IMR-90 (cell line): ENCODE measurements at regions not wholly inside any gene's neighbourhood (a gene's known extent, or its start where the extent isn't known, plus 50 kb on each side); places are given as distances from the start of the nearest gene placed in this dataset.
A peak's percentile ranks its signal among the peaks of the same experiment; 100 is the strongest.

Experiments
- ATAC-seq: fragments of 200-7000 bp; cut with Tn5 transposase; 2 replicates; pipeline ENCODE4 v1.9.1; 2020; ENCODE audit warnings: low read depth, mild to moderate bottlenecking, moderate library complexity
- BruUV-seq: library from RNA; stranded (reverse); fragments of 400-500 nt; replicated peaks from 2 replicates; lab custom pipeline; 2021; lab: Mats Ljungman, UMichigan
- CTCF ChIA-PET: fragments of 300-600 bp; formaldehyde crosslinking; extraction: SDS; loops from one replicate; lab custom pipeline; 2021; ENCODE audit warnings: antibody characterized with exemption; lab: Yijun Ruan, JAX
- POLR2A ChIA-PET: fragments of 300-600 bp; sonication (Branson Sonifier 250); formaldehyde crosslinking; loops from one replicate; lab custom pipeline; 2022; ENCODE audit warnings: antibody characterized with exemption; ENCODE audit not compliant: unreplicated experiment; lab: Charles Lee
- DNase-seq: peaks from one replicate; pipeline ENCODE4 v3.0.0; 2013
- H2AFZ ChIP-seq: replicated peaks from 2 replicates; pipeline ENCODE3; 2013; ENCODE audit warnings: low read length, mild to moderate bottlenecking; ENCODE audit not compliant: poor library complexity
- H2AK5ac ChIP-seq: 2 replicates; pipeline ENCODE4 v1.6.1; 2013; ENCODE audit warnings: low read depth, low read length, inconsistent platforms
- H2AK9ac ChIP-seq: replicated peaks from 2 replicates; pipeline ENCODE3; 2013; ENCODE audit warnings: mild to moderate bottlenecking, low read depth, low read length, moderate library complexity; ENCODE audit not compliant: poor library complexity
- H2BK120ac ChIP-seq: 2 replicates; pipeline ENCODE4 v1.6.1; 2013; ENCODE audit warnings: low read depth, low read length, inconsistent platforms
- H2BK15ac ChIP-seq: 3 replicates; pipeline ENCODE4 v1.6.1; 2013; ENCODE audit warnings: low read depth, low read length, inconsistent platforms
- H2BK20ac ChIP-seq: 2 replicates; pipeline ENCODE4 v1.6.1; 2013; ENCODE audit warnings: low read depth, mild to moderate bottlenecking, inconsistent platforms, low read length, moderate library complexity
- H2BK5ac ChIP-seq: 2 replicates; pipeline ENCODE4 v1.6.1; 2013; ENCODE audit warnings: mild to moderate bottlenecking, low read depth, low read length, inconsistent platforms; ENCODE audit not compliant: poor library complexity, severe bottlenecking
- H3K14ac ChIP-seq: replicated peaks from 2 replicates; pipeline ENCODE4 v1.6.1; 2013; ENCODE audit warnings: low read depth, low read length, inconsistent platforms
- H3K18ac ChIP-seq: 2 replicates; pipeline ENCODE4 v1.6.1; 2013; ENCODE audit warnings: low read depth, low read length, control low read depth
- H3K23ac ChIP-seq: 2 replicates; pipeline ENCODE4 v1.6.1; 2013; ENCODE audit warnings: low read depth, low read length, inconsistent platforms
- H3K27ac ChIP-seq: 2 replicates; pipeline ENCODE4 v1.5.1; 2013; ENCODE audit warnings: mild to moderate bottlenecking, control low read depth, low read length; ENCODE audit not compliant: insufficient read depth
- H3K27me3 ChIP-seq: 2 replicates; pipeline ENCODE4 v1.6.1; 2013; ENCODE audit warnings: low read length; ENCODE audit not compliant: control insufficient read depth, insufficient read depth
- H3K36me3 ChIP-seq: 2 replicates; pipeline ENCODE4 v1.6.1; 2013; ENCODE audit warnings: low read length, mixed read lengths; ENCODE audit not compliant: control insufficient read depth, insufficient read depth
- H3K4ac ChIP-seq: 2 replicates; pipeline ENCODE4 v1.6.1; 2013; ENCODE audit warnings: low read depth, low read length, inconsistent platforms
- H3K4me1 ChIP-seq: 2 replicates; pipeline ENCODE4 v1.6.1; 2013; ENCODE audit warnings: low read length, mixed read lengths; ENCODE audit not compliant: control insufficient read depth, insufficient read depth
- H3K4me2 ChIP-seq: 2 replicates; pipeline ENCODE4 v1.6.1; 2013; ENCODE audit warnings: low read depth, mild to moderate bottlenecking, control low read depth, low read length, moderate library complexity
- H3K4me3 ChIP-seq: 2 replicates; pipeline ENCODE4 v1.5.1; 2013; ENCODE audit warnings: low read depth, mild to moderate bottlenecking, control low read depth, low read length, moderate library complexity; ENCODE audit not compliant: insufficient read depth
- H3K56ac ChIP-seq: 2 replicates; pipeline ENCODE4 v1.6.1; 2013; ENCODE audit warnings: low read length, inconsistent platforms; ENCODE audit not compliant: insufficient read depth; ENCODE audit errors: extremely low read depth
- H3K79me1 ChIP-seq, 2 experiments: 2 replicates each; pipeline ENCODE4 v1.6.1; 2013; ENCODE audit warnings: low read length in 2 of 2, inconsistent platforms in 1 of 2, low read depth in 1 of 2
- H3K9ac ChIP-seq: 2 replicates; pipeline ENCODE4 v1.6.1; 2013; ENCODE audit warnings: low read depth, low read length, control low read depth
- H3K9me1 ChIP-seq: 2 replicates; pipeline ENCODE4 v1.6.1; 2013; ENCODE audit warnings: low read length, inconsistent platforms; ENCODE audit not compliant: insufficient read depth
- H3K9me3 ChIP-seq: 2 replicates; pipeline ENCODE4 v1.6.1; 2013; ENCODE audit warnings: low read length; ENCODE audit not compliant: control insufficient read depth, insufficient read depth
- H4K20me1 ChIP-seq: 2 replicates; pipeline ENCODE4 v1.6.1; 2013; ENCODE audit warnings: low read length, inconsistent platforms; ENCODE audit not compliant: insufficient read depth
- H4K5ac ChIP-seq: 2 replicates; pipeline ENCODE4 v1.6.1; 2013; ENCODE audit warnings: mild to moderate bottlenecking, low read depth, low read length, control low read depth
- H4K8ac ChIP-seq, 2 experiments: 2 replicates each; pipeline ENCODE4 v1.6.1; 2013; ENCODE audit warnings: low read depth in 2 of 2, low read length in 2 of 2, control low read depth in 1 of 2, inconsistent platforms in 1 of 2
- H4K91ac ChIP-seq: 2 replicates; pipeline ENCODE4 v1.6.1; 2013; ENCODE audit warnings: low read depth, low read length, inconsistent platforms; ENCODE audit not compliant: insufficient read depth
- BHLHE40 ChIP-seq: fragments of 150-350 bp; IDR thresholded peaks from 2 replicates; pipeline ENCODE4 v1.6.1; 2016; ENCODE audit warnings: mild to moderate bottlenecking, low read depth, low read length
- CEBPB ChIP-seq: IDR thresholded peaks from 2 replicates; pipeline ENCODE4 v1.6.1; 2012; ENCODE audit warnings: low read depth, low read length, improper control_type of control experiment
- FOS ChIP-seq: fragments of 150-350 bp; IDR thresholded peaks from 2 replicates; pipeline ENCODE4 v1.6.1; 2016; ENCODE audit warnings: low read depth, low read length
- MAFK ChIP-seq: IDR thresholded peaks from 2 replicates; pipeline ENCODE4 v1.6.1; 2012; ENCODE audit warnings: low read depth, low read length, improper control_type of control experiment
- MAZ ChIP-seq: IDR thresholded peaks from 2 replicates; pipeline ENCODE4 v1.6.1; 2012; ENCODE audit warnings: low read depth, mild to moderate bottlenecking, low read length, improper control_type of control experiment, moderate library complexity, borderline replicate concordance
- RCOR1 ChIP-seq: IDR thresholded peaks from 2 replicates; pipeline ENCODE4 v1.6.1; 2012; ENCODE audit warnings: mild to moderate bottlenecking, low read length, improper control_type of control experiment; ENCODE audit not compliant: insufficient replicate concordance
- SMC3 ChIP-seq: fragments of 150-350 bp; IDR thresholded peaks from 2 replicates; pipeline ENCODE4 v1.6.1; 2016; ENCODE audit warnings: low read depth, mild to moderate bottlenecking, antibody characterized with exemption, low read length, moderate library complexity
- USF2 ChIP-seq: fragments of 150-350 bp; IDR thresholded peaks from 2 replicates; pipeline ENCODE4 v1.6.1; 2017; ENCODE audit warnings: mild to moderate bottlenecking, antibody characterized with exemption, low read length, low read depth
- WGBS, 2 experiments: methylation state at CpG; one replicate each; pipeline versions ENCODE4 v1.1.5 to v1.1.7; 2013; ENCODE audit warnings: missing lambda C conversion rate in 2 of 2; ENCODE audit not compliant: insufficient read length in 1 of 2; ENCODE audit errors: extremely low coverage in 2 of 2; 5-methylcytosine and 5-hydroxymethylcytosine counted together
- dilution Hi-C: fragments of 300-500 bp; cut with HindIII; formaldehyde crosslinking; loops from one replicate; pipeline ENCODE4 v1.14.3; 2018; ENCODE audit warnings: low sequenced_read_pairs; ENCODE audit not compliant: unreplicated experiment
- in situ Hi-C: fragments of 300-500 bp; cut with MboI; formaldehyde crosslinking; loops from 3 replicates; pipeline ENCODE4 v1.14.3; 2019; ENCODE audit warnings: low sequenced_read_pairs, inconsistent platforms, mixed read lengths
- intact Hi-C: fragments of 100-400 bp; cut with micrococcal nuclease; formaldehyde crosslinking; loops from 2 replicates; pipeline ENCODE4 v1.10.0; 2022
- TF ChIP-seq, protein P1 (sequence below): conservative IDR thresholded peaks from 2 replicates; pipeline ENCODE4 v1.5.1; 2012; ENCODE audit warnings: mild to moderate bottlenecking, low read depth, low read length, improper control_type of control experiment
- TF ChIP-seq, protein P2 (sequence below): fragments of 150-350 bp; IDR thresholded peaks from 2 replicates; pipeline ENCODE4 v1.6.1; 2016; ENCODE audit warnings: low read depth, mild to moderate bottlenecking, low read length, moderate library complexity, borderline replicate concordance

DNA sequence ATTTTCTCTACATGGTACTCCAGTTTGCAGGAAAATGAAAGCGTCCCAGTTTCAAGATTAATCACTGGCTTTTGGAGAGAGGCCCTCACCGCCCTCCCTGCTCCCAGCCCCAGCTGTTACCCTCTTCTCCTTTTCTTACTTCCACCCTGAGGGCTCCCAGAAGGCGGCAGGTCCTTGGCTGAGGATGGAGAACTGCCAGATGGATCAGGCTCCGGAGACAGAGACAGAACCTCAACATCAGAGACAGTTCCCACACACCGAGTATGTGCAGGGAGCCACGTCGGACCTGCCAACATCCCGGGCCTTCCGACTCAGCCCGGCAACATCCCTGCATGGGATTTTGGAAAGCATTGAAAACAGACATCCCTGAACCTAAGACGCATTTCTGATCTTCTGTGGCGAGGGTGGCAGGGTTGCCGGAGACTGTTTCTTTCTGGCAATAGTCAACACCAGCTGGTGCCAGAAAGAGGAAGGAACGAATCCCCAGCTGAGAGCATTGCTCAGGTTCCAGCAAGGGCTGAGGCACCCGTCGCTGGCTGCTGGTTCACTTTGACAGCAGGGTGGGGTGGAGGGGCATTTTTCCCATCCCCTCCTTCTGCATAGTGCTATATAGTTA lies 467.1 kb downstream of the MIAT start:
- Histone ChIP-seq H3K4me1 (peaks cover 2% of the 10 kb centered on the region; the same call in 1 of the 2 replicates), H4K91ac (no peak overlapping the region), H2AK9ac (no peak overlapping the region), H3K36me3 (no peaks in the 10 kb centered on the region), H3K4me3 (no peak overlapping the region), H4K20me1 (no peaks in the 10 kb centered on the region), H4K5ac (no peak overlapping the region), H3K79me1 (no peaks in the 10 kb centered on the region), H2BK120ac (no peak overlapping the region), H2AFZ (peak overlapping the region; percentile 1), H3K9me3 (peaks cover 5% of the 10 kb centered on the region), H2BK15ac (no peak overlapping the region), H2BK20ac (no peak overlapping the region), H3K23ac (peak overlapping the region; percentile 20; the same call in 1 of the 2 replicates), H3K27ac (no peak overlapping the region), H2AK5ac (no peak overlapping the region), H2BK5ac (no peak overlapping the region), H3K14ac (no peak overlapping the region), H3K18ac (no peak overlapping the region), H3K56ac (no peak overlapping the region), H3K27me3 (peaks cover 23% of the 10 kb centered on the region), H4K8ac (no peak overlapping the region), H3K4me2 (no peak overlapping the region), H3K4ac (no peak overlapping the region), H3K9me1 (no peaks in the 10 kb centered on the region; the same call in 1 of the 2 replicates), H3K9ac (no peak overlapping the region)
- DNase-seq (no peak), ATAC-seq (peak; percentile 24; the same call in 1 of the 2 replicates)
- dilution Hi-C loops (no loop called here), intact Hi-C loops (no loop called here), in situ Hi-C loops (no loop called here)
- TF ChIP-seq RCOR1 (no peak), USF2 (no peak), CEBPB (no peak), MAZ (no peak), MAFK (no peak), FOS (no peak), SMC3 (no peak), BHLHE40 (no peak)
- TF ChIP-seq, protein P1, sequence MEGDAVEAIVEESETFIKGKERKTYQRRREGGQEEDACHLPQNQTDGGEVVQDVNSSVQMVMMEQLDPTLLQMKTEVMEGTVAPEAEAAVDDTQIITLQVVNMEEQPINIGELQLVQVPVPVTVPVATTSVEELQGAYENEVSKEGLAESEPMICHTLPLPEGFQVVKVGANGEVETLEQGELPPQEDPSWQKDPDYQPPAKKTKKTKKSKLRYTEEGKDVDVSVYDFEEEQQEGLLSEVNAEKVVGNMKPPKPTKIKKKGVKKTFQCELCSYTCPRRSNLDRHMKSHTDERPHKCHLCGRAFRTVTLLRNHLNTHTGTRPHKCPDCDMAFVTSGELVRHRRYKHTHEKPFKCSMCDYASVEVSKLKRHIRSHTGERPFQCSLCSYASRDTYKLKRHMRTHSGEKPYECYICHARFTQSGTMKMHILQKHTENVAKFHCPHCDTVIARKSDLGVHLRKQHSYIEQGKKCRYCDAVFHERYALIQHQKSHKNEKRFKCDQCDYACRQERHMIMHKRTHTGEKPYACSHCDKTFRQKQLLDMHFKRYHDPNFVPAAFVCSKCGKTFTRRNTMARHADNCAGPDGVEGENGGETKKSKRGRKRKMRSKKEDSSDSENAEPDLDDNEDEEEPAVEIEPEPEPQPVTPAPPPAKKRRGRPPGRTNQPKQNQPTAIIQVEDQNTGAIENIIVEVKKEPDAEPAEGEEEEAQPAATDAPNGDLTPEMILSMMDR, result no peak
- TF ChIP-seq, protein P2, sequence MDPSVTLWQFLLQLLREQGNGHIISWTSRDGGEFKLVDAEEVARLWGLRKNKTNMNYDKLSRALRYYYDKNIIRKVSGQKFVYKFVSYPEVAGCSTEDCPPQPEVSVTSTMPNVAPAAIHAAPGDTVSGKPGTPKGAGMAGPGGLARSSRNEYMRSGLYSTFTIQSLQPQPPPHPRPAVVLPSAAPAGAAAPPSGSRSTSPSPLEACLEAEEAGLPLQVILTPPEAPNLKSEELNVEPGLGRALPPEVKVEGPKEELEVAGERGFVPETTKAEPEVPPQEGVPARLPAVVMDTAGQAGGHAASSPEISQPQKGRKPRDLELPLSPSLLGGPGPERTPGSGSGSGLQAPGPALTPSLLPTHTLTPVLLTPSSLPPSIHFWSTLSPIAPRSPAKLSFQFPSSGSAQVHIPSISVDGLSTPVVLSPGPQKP, result no peak
- WGBS, 2 experiments, result 53% methylated on average over 6 of the region's 16 CpGs; no CpG with 5 or more reads in 1 of the 2 experiments
- ChIA-PET CTCF (no interaction called here), POLR2A (no interaction called here)
- BruUV-seq, result no TSS peak
